ENCODE measurements at regions not wholly inside any gene's neighbourhood (a gene's known extent, or its start where the extent isn't known, plus 50 kb on each side); places are given as distances from the start of the nearest gene placed in this dataset.

DNA sequence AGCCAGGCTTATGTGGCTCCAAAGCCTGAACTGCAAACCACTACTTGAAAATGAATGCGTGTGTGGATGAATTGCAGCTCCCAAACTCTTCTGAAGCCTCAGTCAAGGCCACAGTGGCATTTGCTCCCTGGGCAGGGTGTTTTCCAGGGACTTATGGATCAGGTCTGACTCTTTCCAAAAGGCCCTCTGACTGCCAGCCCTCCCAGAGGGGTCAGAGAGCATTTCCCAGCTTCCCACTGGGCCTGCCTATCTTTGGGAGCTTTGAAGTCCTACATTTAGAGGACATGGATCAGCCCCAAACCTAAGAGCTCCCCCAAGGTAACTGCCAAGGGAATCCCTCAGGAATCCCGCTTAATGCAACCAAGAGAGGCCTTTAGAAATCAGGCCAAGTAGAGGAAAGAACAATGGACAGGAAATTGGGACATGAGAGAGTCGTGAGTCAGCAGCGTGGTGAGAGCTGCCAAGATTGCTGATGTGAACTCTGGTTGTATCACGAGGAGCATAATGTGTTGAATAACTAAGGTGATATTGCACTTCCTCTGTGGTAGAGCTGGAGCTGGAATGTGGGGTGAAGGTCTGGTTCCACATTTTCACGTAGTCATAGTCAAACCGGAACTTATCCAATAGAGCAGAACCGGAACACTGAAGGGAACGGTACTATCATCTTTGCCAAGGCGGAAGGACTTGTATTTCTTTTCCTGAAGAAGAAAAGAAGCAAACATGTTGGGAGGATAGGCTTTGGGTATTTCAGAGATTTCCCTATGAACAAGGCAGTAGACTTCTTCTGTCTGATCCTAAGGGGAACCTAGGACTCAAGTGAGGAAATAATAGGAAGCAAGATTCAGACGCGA is 99.4 kb upstream of the JUN start (continued):
- TF ChIP-seq RBBP5 (IDR thresholded peaks at IDR 0.05; ENCODE audit: borderline replicate concordance, insufficient read depth, low read length, poor library complexity, severe bottlenecking): peak; percentile 80
- TF ChIP-seq NR2C2 (CRISPR knock-in tag; IDR thresholded peaks at IDR 0.05): no peak
- TF ChIP-seq NR2C2 (tag; IDR thresholded peaks at IDR 0.05): peak; percentile 95

DNA sequence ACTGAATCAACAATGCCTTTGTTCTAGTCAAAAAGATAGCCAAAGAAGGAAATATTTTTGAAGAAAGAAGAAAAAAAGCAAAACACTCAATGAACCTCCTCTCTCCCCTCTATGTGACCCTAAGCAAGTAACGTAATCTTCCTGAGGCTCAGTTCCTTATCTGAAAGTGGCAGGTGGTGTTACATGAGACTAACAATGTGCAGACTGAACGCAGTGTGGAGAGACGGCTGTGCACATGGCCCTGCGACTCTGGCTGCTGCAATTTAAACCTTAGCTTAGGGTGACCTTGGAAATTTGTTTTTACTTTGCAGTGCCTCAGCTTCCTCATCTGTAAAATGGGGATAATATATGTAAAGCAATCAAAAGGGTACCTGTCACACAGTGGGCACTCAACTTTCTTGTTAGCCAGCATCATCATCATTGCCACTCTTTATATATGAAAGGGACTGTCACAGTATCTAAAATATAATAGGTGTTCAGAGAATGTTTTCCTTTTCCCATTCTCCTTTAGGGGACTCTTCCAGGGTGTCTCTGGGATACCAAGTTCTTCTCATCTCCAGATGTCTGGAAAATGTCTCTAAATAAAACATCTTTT is 100.1 kb upstream of the JUN start:
- Histone ChIP-seq H3K4me3 (no peak overlapping the region), H3K79me2 (ENCODE audit: control insufficient read depth, insufficient read depth, low read length) (no peaks in the 10 kb centered on the region), H3K9me3 (replicated peaks; ENCODE audit: control insufficient read depth, insufficient read depth, low read depth, low read length) (no peaks in the 10 kb centered on the region), H3K4me2 (ENCODE audit: insufficient read depth, low read length) (peak overlapping the region; percentile 57), H3K4me1 (replicated peaks in 1 of 2; ENCODE audit: control insufficient read depth in 2 of 2, insufficient read depth in 2 of 2, low read length in 2 of 2) (peaks cover 52 to 67% of the 10 kb centered on the region in 2 experiments), H3K9ac (ENCODE audit: insufficient read depth in 1 of 2, low read depth in 2 of 2, low read length in 2 of 2) (peak overlapping the region in 1 of 2 experiments; percentile 75; a peak in 2 of 4 replicates), H2AFZ (ENCODE audit: low read depth, low read length) (peak overlapping the region; percentile 71), H4K20me1 (replicated peaks; ENCODE audit: control insufficient read depth, insufficient read depth, low read length) (no peaks in the 10 kb centered on the region), H3K27me3 (ENCODE audit: control insufficient read depth in 2 of 2, insufficient read depth in 2 of 2, low read length in 2 of 2) (no peaks in the 10 kb centered on the region), H3K9me1 (ENCODE audit: control insufficient read depth, insufficient read depth, low read length) (no peaks in the 10 kb centered on the region), H3K27ac (ENCODE audit: extremely low read depth, low read depth, low read length) (peak overlapping the region; percentile 97), H3K36me3 (ENCODE audit: control insufficient read depth, insufficient read depth, low read length) (no peaks in the 10 kb centered on the region)
- FAIRE-seq (peak; percentile 95), ATAC-seq (peak; percentile 75), DNase-seq (ENCODE audit: extremely low read depth in 1 of 4, low spot score in 3 of 4) (peak; percentile 82 to 94 (median 86))
- no TSS peak for BruUV-seq (replicated peaks)
- ChIA-PET POLR2A (interaction anchor here (0.6 to 3.1 kb wide), 9 partner anchors 9 to 102 kb away, joined by 3 to 17 read pairs (median 3); partner anchors contain the start of gene JUN), CTCF (ENCODE audit: low intra/inter-chr PET ratio) (interaction anchor here (0.5 kb wide), 1 partner anchor 144 kb away, joined by 3 read pairs; no protein-coding TSS in a partner anchor)
- WGBS (ENCODE audit: insufficient coverage, low coverage, missing lambda C conversion rate): 0% methylated on average over 4 of the region's 4 CpGs
- intact Hi-C loops (cut with micrococcal nuclease): loop anchor here (1.0 to 5.0 kb wide), 4 partner anchors 15 to 99 kb away; partner anchors contain the start of gene JUN
- in situ Hi-C loops (cut with MboI): loop anchor here (10.0 kb wide), 1 partner anchor 99 kb away; the partner anchor contains the start of gene JUN
- TF ChIP-seq NCOA2 (IDR thresholded peaks at IDR 0.05; ENCODE audit: partially characterized antibody in 2 of 2) (peak in 1 of 2 experiments; percentile 36), BRD9 (IDR thresholded peaks at IDR 0.05; ENCODE audit: low read depth, partially characterized antibody) (no peak), MYBL2 (IDR thresholded peaks at IDR 0.05; ENCODE audit: low read depth) (peak; percentile 81), MYBL2 (CRISPR knock-in tag; IDR thresholded peaks at IDR 0.05; ENCODE audit: borderline replicate concordance) (no peak), RFX1 (IDR thresholded peaks at IDR 0.05) (no peak), CREB1 (IDR thresholded peaks at IDR 0.05) (peak; percentile 54), CREB1 (CRISPR knock-in tag; IDR thresholded peaks at IDR 0.05) (no peak; the same call in 1 of the 2 replicates), SRF (CRISPR knock-in tag; IDR thresholded peaks at IDR 0.05) (peak in 1 of 2 experiments; percentile 93; a peak in 3 of 4 replicates), GABPB2 (CRISPR knock-in tag; conservative IDR thresholded peaks at IDR 0.05) (no peak), GATAD2A (IDR thresholded peaks at IDR 0.05) (peak; percentile 83; the same call in 1 of the 2 replicates), PHB2 (IDR thresholded peaks at IDR 0.05; ENCODE audit: low read depth) (peak; percentile 43; the same call in 1 of the 2 replicates)
- TF ChIP-seq, protein P1, sequence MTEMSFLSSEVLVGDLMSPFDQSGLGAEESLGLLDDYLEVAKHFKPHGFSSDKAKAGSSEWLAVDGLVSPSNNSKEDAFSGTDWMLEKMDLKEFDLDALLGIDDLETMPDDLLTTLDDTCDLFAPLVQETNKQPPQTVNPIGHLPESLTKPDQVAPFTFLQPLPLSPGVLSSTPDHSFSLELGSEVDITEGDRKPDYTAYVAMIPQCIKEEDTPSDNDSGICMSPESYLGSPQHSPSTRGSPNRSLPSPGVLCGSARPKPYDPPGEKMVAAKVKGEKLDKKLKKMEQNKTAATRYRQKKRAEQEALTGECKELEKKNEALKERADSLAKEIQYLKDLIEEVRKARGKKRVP (CRISPR knock-in tag; IDR thresholded peaks at IDR 0.05): peak; percentile 68; the same call in 1 of the 2 replicates
- TF ChIP-seq, protein P2, sequence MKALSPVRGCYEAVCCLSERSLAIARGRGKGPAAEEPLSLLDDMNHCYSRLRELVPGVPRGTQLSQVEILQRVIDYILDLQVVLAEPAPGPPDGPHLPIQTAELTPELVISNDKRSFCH (CRISPR knock-in tag; IDR thresholded peaks at IDR 0.05): no peak
- TF ChIP-seq, protein P2 (tag; IDR thresholded peaks at IDR 0.05): peak; percentile 63
